Progenitor cell of endocrine pancreas (in vitro differentiated cells): ENCODE measurements at regions not wholly inside any gene's neighbourhood (a gene's known extent, or its start where the extent isn't known, plus 50 kb on each side); places are given as distances from the start of the nearest gene placed in this dataset.
"Not testable (repeated sequence)": the region's sequence is repeated elsewhere in the genome, so short reads cannot be mapped to it uniquely, and the experiment has no call there.

Experiments used
- DNase-seq: peaks from one replicate; pipeline ENCODE4 v3.0.0; 2021; ENCODE audit warnings: low spot score; ENCODE audit not compliant: unreplicated experiment
- H3K27ac Mint-ChIP-seq: 2 replicates; pipeline ENCODE4 v1.8.0; 2021; ENCODE audit warnings: mild to moderate bottlenecking, moderate library complexity, mixed read lengths
- H3K27me3 Mint-ChIP-seq: 2 replicates; pipeline ENCODE4 v1.8.0; 2021; ENCODE audit warnings: mixed read lengths
- H3K36me3 Mint-ChIP-seq: 2 replicates; pipeline ENCODE4 v1.8.0; 2022; ENCODE audit warnings: mixed read lengths; ENCODE audit not compliant: insufficient read depth
- H3K4me1 Mint-ChIP-seq: 2 replicates; pipeline ENCODE4 v1.8.0; 2021; ENCODE audit warnings: low read depth, mixed read lengths
- H3K4me3 Mint-ChIP-seq: 2 replicates; pipeline ENCODE4 v1.8.0; 2021; ENCODE audit warnings: low read depth, mild to moderate bottlenecking, moderate library complexity, mixed read lengths
- H3K9me3 Mint-ChIP-seq: 2 replicates; pipeline ENCODE4 v1.8.0; 2021; ENCODE audit warnings: low read depth, mixed read lengths
- CTCF ChIP-seq: fragments of 200-600 bp; sonication (generic); IDR thresholded peaks from one replicate; pipeline ENCODE4 v1.5.0; 2021; ENCODE audit warnings: antibody characterized with exemption, mild to moderate bottlenecking; ENCODE audit not compliant: unreplicated experiment

- DNase-seq: no peak
- no peak for TF ChIP-seq CTCF
- H3K36me3 Mint-ChIP-seq: no peaks in the 10 kb centered on the region
- H3K4me1 Mint-ChIP-seq: no peaks in the 10 kb centered on the region
- H3K27me3 Mint-ChIP-seq: peaks cover 10% of the 10 kb centered on the region
- H3K27ac Mint-ChIP-seq: no peak overlapping the region
- no peaks in the 10 kb centered on the region for H3K9me3 Mint-ChIP-seq
- no peak overlapping the region for H3K4me3 Mint-ChIP-seq
These were observed 170.1 kb downstream of the URI1 start for GRCh38 chr19:30112171-30112570.

DNA sequence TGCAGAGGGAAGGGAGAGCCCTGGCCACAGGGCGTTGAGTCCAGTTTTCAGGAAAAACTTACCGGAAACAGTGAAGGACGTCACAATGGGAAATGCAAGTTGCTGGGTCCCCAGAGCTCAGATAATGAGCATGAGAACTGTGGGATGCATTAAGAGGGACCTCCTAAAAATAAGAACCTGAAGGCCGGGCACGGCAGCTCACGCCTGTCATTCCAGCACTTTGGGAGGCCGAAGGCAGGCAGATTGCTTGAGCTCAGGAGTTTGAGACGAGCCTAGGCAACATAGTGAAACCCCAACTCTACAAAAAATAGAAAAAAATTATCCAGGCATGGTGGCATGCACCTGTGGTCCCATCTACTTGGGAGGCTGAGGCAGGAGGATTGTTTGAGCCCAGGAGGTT lies 170.6 kb downstream of the URI1 start:
- no peaks in the 10 kb centered on the region for H3K36me3 Mint-ChIP-seq
- H3K27ac Mint-ChIP-seq: no peak overlapping the region
- H3K4me3 Mint-ChIP-seq: no peak overlapping the region
- no peak for TF ChIP-seq CTCF
- peaks cover 14% of the 10 kb centered on the region for H3K27me3 Mint-ChIP-seq
- no peaks in the 10 kb centered on the region for H3K4me1 Mint-ChIP-seq
- no peak for DNase-seq
- H3K9me3 Mint-ChIP-seq: no peaks in the 10 kb centered on the region

- no peak for TF ChIP-seq CTCF
- Mint-ChIP-seq H3K36me3 (no peaks in the 10 kb centered on the region), H3K4me3 (no peak overlapping the region), H3K27ac (no peak overlapping the region), H3K9me3 (no peaks in the 10 kb centered on the region), H3K27me3 (peaks cover 14% of the 10 kb centered on the region), H3K4me1 (no peaks in the 10 kb centered on the region)
- DNase-seq: no peak
These were observed 171.1 kb downstream of the URI1 start for GRCh38 chr19:30113186-30113585.

DNA sequence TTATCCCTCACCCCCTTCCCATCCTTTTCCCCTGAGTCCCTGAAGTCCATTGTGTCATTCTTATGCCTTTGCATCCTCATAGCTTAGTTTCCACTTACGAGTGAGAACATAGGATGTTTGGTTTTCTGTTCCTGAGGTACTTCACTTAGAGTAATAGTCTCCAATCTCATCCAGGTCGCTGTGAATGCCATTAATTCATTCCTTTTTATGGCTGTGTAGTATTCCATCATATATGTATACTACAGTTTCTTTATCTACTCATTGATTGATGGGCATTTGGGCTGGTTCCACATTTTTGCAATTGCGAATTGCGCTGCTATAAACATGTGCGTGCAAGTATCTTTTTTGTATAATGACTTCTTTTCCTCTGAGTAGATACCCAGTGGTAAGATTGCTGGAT lies 172.1 kb downstream of the URI1 start:
- H3K4me1 Mint-ChIP-seq, H3K27ac Mint-ChIP-seq, H3K4me3 Mint-ChIP-seq, H3K9me3 Mint-ChIP-seq, H3K36me3 Mint-ChIP-seq, DNase-seq: not testable (repeated sequence)
- peaks cover 14% of the 10 kb centered on the region for H3K27me3 Mint-ChIP-seq

- Mint-ChIP-seq H3K9me3 (no peaks in the 10 kb centered on the region), H3K36me3 (no peaks in the 10 kb centered on the region), H3K27me3 (peaks cover 12% of the 10 kb centered on the region), H3K4me3 (no peak overlapping the region), H3K4me1 (peaks cover 1% of the 10 kb centered on the region), H3K27ac (no peak overlapping the region)
- TF ChIP-seq CTCF: no peak
- no peak for DNase-seq
These were observed 173.9 kb downstream of the URI1 start for GRCh38 chr19:30115947-30116346.

- Mint-ChIP-seq H3K9me3 (no peaks in the 10 kb centered on the region), H3K27me3 (peaks cover 14% of the 10 kb centered on the region), H3K36me3 (no peaks in the 10 kb centered on the region), H3K4me1 (peaks cover 1% of the 10 kb centered on the region), H3K27ac (no peak overlapping the region), H3K4me3 (no peak overlapping the region)
- no peak for TF ChIP-seq CTCF
- no peak for DNase-seq
These were observed 174.5 kb downstream of the URI1 start for GRCh38 chr19:30116530-30116929.
